Neural progenitor cell (in vitro differentiated cells): ENCODE measurements at regions not wholly inside any gene's neighbourhood (a gene's known extent, or its start where the extent isn't known, plus 50 kb on each side); places are given as distances from the start of the nearest gene placed in this dataset.

Experiments
- CTCF ChIP-seq: fragments of 200-600 bp; sonication (generic); IDR thresholded peaks from 2 replicates; pipeline ENCODE4 v1.5.1; 2017; ENCODE audit warnings: antibody characterized with exemption, mild to moderate bottlenecking
- EZH2 ChIP-seq: fragments of 200-600 bp; sonication (generic); IDR thresholded peaks from 2 replicates; pipeline ENCODE4 v1.6.1; 2017; ENCODE audit warnings: antibody characterized with exemption, mild to moderate bottlenecking, moderate library complexity

GRCh38 chr14:22107753-22108152, 434.1 kb upstream of the OR4E1 start:
- TF ChIP-seq CTCF (no peak), EZH2 (no peak)
